ENCODE measurements at regions not wholly inside any gene's neighbourhood (a gene's known extent, or its start where the extent isn't known, plus 50 kb on each side); places are given as distances from the start of the nearest gene placed in this dataset.

GRCh38 chr4:62279689-62280088 lies 1079.6 kb downstream of the ADGRL3 start:
- TF ChIP-seq, protein P1, sequence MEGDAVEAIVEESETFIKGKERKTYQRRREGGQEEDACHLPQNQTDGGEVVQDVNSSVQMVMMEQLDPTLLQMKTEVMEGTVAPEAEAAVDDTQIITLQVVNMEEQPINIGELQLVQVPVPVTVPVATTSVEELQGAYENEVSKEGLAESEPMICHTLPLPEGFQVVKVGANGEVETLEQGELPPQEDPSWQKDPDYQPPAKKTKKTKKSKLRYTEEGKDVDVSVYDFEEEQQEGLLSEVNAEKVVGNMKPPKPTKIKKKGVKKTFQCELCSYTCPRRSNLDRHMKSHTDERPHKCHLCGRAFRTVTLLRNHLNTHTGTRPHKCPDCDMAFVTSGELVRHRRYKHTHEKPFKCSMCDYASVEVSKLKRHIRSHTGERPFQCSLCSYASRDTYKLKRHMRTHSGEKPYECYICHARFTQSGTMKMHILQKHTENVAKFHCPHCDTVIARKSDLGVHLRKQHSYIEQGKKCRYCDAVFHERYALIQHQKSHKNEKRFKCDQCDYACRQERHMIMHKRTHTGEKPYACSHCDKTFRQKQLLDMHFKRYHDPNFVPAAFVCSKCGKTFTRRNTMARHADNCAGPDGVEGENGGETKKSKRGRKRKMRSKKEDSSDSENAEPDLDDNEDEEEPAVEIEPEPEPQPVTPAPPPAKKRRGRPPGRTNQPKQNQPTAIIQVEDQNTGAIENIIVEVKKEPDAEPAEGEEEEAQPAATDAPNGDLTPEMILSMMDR (IDR thresholded peaks at IDR 0.05; ENCODE audit: poor library complexity): no peak
- no peak for TF ChIP-seq EZH2 (IDR thresholded peaks at IDR 0.05; ENCODE audit: borderline replicate concordance)
